ENCODE measurements at regions not wholly inside any gene's neighbourhood (a gene's known extent, or its start where the extent isn't known, plus 50 kb on each side); places are given as distances from the start of the nearest gene placed in this dataset.

DNA sequence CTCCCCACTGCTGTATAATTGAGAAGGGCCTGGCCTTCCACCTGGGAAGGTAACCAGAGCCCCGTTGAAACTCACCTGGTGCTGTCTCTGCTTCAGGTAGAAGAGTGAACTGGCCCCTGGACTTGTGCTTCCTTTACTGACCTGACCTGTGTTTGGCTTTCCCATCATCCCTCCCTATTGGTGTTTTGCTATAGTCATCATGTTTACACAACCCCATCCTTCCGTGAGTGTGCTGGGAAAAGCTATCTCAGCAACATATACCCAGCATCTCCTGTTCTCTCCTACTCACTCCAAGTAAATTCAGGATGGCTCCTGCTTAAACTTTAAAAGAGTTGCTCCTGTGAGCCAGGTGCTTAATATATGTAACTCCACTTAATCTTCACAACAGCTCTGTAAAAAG, 77.2 kb upstream of the TSC22D2 start:
- TF ChIP-seq CTCF (IDR thresholded peaks at IDR 0.05): no peak
- Mint-ChIP-seq H3K9me3 (peaks cover 0 to 1% (median 0%) of the 10 kb centered on the region in 7 donors), H3K4me1 (no peaks in the 10 kb centered on the region)

DNA sequence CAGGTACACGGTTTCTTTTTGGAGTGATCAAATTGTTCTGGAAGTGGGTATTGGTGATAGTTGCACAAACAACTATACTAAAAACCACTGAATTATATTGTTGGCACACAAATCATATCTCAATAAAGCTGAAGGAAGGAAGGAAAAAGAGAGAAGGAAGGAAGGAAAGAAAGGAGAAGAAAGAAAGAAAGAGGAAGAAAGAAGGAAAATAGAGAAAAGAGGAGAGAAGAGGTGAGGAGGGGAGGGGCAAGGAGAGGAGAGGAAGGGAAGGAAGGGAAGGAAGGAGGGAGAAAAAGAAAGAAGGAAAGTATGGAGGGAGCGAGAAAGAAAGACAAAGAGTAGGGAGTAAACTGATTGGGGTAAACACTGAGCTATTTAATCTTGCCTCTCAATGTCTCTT, 77.9 kb upstream of the TSC22D2 start:
- Histone ChIP-seq H3K9me3 (replicated peaks in 1 of 2; ENCODE audit: control insufficient read depth in 1 of 2, insufficient read depth in 1 of 2, low read length in 2 of 2) (no peaks in the 10 kb centered on the region), H3K27me3 (ENCODE audit: control insufficient read depth in 2 of 2, insufficient read depth in 2 of 2, low read length in 2 of 2) (no peaks in the 10 kb centered on the region), H3K79me2 (ENCODE audit: insufficient read depth, low read length) (no peaks in the 10 kb centered on the region), H3K4me3 (replicated peaks in 1 of 3; ENCODE audit: low read depth in 2 of 3, low read length in 3 of 3) (no peak overlapping the region), H3K4me2 (replicated peaks; ENCODE audit: extremely low read depth, low read length, poor library complexity, severe bottlenecking) (no peak overlapping the region), H3K9ac (ENCODE audit: insufficient read depth, low read length, poor library complexity, severe bottlenecking) (no peak overlapping the region), H4K20me1 (ENCODE audit: insufficient read depth, low read length) (no peaks in the 10 kb centered on the region), H3K4me1 (ENCODE audit: control insufficient read depth in 1 of 2, insufficient read depth in 2 of 2, low read length in 2 of 2) (no peaks in the 10 kb centered on the region), H3K36me3 (replicated peaks in 1 of 2; ENCODE audit: control insufficient read depth in 1 of 2, insufficient read depth in 2 of 2, low read length in 2 of 2) (no peaks in the 10 kb centered on the region), H3K27ac (ENCODE audit: low read depth in 1 of 2, low read length in 2 of 2) (no peak overlapping the region), H2AFZ (ENCODE audit: insufficient read depth, low read depth, low read length, poor library complexity, severe bottlenecking) (no peak overlapping the region)
- Mint-ChIP-seq H3K36me3 (no peaks in the 10 kb centered on the region), H3K4me1 (no peaks in the 10 kb centered on the region), H3K9me3 (peaks cover 0 to 1% (median 0%) of the 10 kb centered on the region in 7 donors), H3K4me3 (no peak overlapping the region), H3K27me3 (ENCODE audit: low read depth in 3 of 3) (peaks cover 0 to 3% (median 0%) of the 10 kb centered on the region in 3 donors), H3K27ac (no peak overlapping the region)
- no peak for DNase-seq
- WGBS (ENCODE audit: insufficient coverage): no CpG with 5 or more reads among the region's 2 CpGs
- intact Hi-C loops (cut with micrococcal nuclease): no loop called here
- no peak for TF ChIP-seq CTCF (IDR thresholded peaks at IDR 0.05)

More for the DNA sequence above, 77.2 kb upstream of the TSC22D2 start:
- Histone ChIP-seq H2AFZ (ENCODE audit: insufficient read depth, low read depth, low read length, poor library complexity, severe bottlenecking) (no peak overlapping the region), H3K4me1 (ENCODE audit: control insufficient read depth in 1 of 2, insufficient read depth in 2 of 2, low read length in 2 of 2) (no peaks in the 10 kb centered on the region), H3K27ac (ENCODE audit: low read depth in 1 of 2, low read length in 2 of 2) (no peak overlapping the region), H4K20me1 (ENCODE audit: insufficient read depth, low read length) (no peaks in the 10 kb centered on the region), H3K9me3 (replicated peaks in 1 of 2; ENCODE audit: control insufficient read depth in 1 of 2, insufficient read depth in 1 of 2, low read length in 2 of 2) (no peaks in the 10 kb centered on the region), H3K36me3 (replicated peaks in 1 of 2; ENCODE audit: control insufficient read depth in 1 of 2, insufficient read depth in 2 of 2, low read length in 2 of 2) (no peaks in the 10 kb centered on the region), H3K27me3 (ENCODE audit: control insufficient read depth in 2 of 2, insufficient read depth in 2 of 2, low read length in 2 of 2) (no peaks in the 10 kb centered on the region), H3K4me3 (replicated peaks in 1 of 3; ENCODE audit: low read depth in 2 of 3, low read length in 3 of 3) (no peak overlapping the region), H3K9ac (ENCODE audit: insufficient read depth, low read length, poor library complexity, severe bottlenecking) (no peak overlapping the region), H3K79me2 (ENCODE audit: insufficient read depth, low read length) (no peaks in the 10 kb centered on the region), H3K4me2 (replicated peaks; ENCODE audit: extremely low read depth, low read length, poor library complexity, severe bottlenecking) (no peak overlapping the region)
- Mint-ChIP-seq H3K27ac (no peak overlapping the region), H3K36me3 (no peaks in the 10 kb centered on the region), H3K4me3 (no peak overlapping the region), H3K27me3 (ENCODE audit: low read depth in 3 of 3) (peaks cover 0 to 3% (median 0%) of the 10 kb centered on the region in 3 donors)
- no CpG with 5 or more reads among the region's 2 CpGs for WGBS (ENCODE audit: insufficient coverage)
- intact Hi-C loops (cut with micrococcal nuclease): no loop called here
- DNase-seq: no peak

All from CD14-positive monocyte (primary cell).